Transverse colon (tissue), 4 donors: ENCODE measurements at regions not wholly inside any gene's neighbourhood (a gene's known extent, or its start where the extent isn't known, plus 50 kb on each side); places are given as distances from the start of the nearest gene placed in this dataset.

Experiments used
- DNase-seq: peaks from one replicate; pipeline ENCODE4 v3.0.0-alpha.2; 2019
- H3K27ac ChIP-seq, 4 donors: fragments of 200-600 bp; sonication (generic); 2 replicates each; pipeline ENCODE4 v1.5.1; 2016 to 2018; ENCODE audit warnings: inconsistent platforms in 4 of 4
- H3K27me3 ChIP-seq: fragments of 200-600 bp; sonication (generic); 2 replicates; pipeline ENCODE4 v1.5.1; 2017; ENCODE audit warnings: inconsistent platforms
- H3K36me3 ChIP-seq, 4 donors: fragments of 200-600 bp; sonication (generic); 2 replicates each; pipeline ENCODE4 v1.5.1; 2017 to 2019; ENCODE audit warnings: inconsistent platforms in 4 of 4
- H3K4me1 ChIP-seq, 4 donors: fragments of 200-600 bp; sonication (generic); 2 replicates each; pipeline ENCODE4 v1.5.1; 2017 to 2020; ENCODE audit warnings: inconsistent platforms in 4 of 4
- H3K4me3 ChIP-seq, 4 donors: fragments of 200-600 bp; sonication (generic); 1 replicate in 1 of 4; 2 replicates in 3 of 4; pipeline versions ENCODE4 v1.5.1 to v1.6.1; 2017 to 2019; ENCODE audit warnings: inconsistent platforms in 4 of 4
- H3K9me3 ChIP-seq, 2 donors: fragments of 200-600 bp; sonication (generic); 2 replicates each; pipeline ENCODE4 v1.5.1; 2017 to 2019; ENCODE audit warnings: inconsistent platforms in 2 of 2
- CTCF ChIP-seq, 5 experiments: fragments of 200-600 bp in 3 of 5; fragments of 450-650 bp in 2 of 5; sonication (generic) in 3 of 5; IDR thresholded peaks; 1 replicate in 2 of 5; 2 replicates in 3 of 5; pipeline ENCODE4 v1.5.1; 2016 to 2017; ENCODE audit warnings: antibody characterized with exemption in 5 of 5, inconsistent platforms in 3 of 5, mild to moderate bottlenecking in 2 of 5, moderate library complexity in 1 of 5
- EP300 ChIP-seq: sonication (generic); formaldehyde crosslinking; IDR thresholded peaks from one replicate; pipeline ENCODE4 v1.6.1; 2017; ENCODE audit warnings: antibody characterized with exemption, low read depth
- POLR2A ChIP-seq: fragments of 450-650 bp; IDR thresholded peaks from one replicate; pipeline ENCODE4 v1.6.1; 2016; ENCODE audit warnings: antibody characterized with exemption, mild to moderate bottlenecking, moderate library complexity
- POLR2AphosphoS5 ChIP-seq, 3 donors: sonication (generic); formaldehyde crosslinking; IDR thresholded peaks; one replicate each; pipeline ENCODE4 v1.6.1; 2016; ENCODE audit warnings: antibody characterized with exemption in 3 of 3
- WGBS, 2 donors: methylation state at CpG; one replicate each; pipeline ENCODE4 v1.1.5; 2018; ENCODE audit warnings: low coverage in 1 of 2; 5-methylcytosine and 5-hydroxymethylcytosine counted together
- in situ Hi-C, 4 donors: fragments of 200-750 bp; cut with MboI; loops; one replicate each; pipeline versions ENCODE4 v1.15.0 to v1.15.1; 2017; ENCODE audit warnings: low sequenced_read_pairs in 3 of 4, low pct_ligation_motif_present in 1 of 4, low pct_unique_long_range_greater_than_20kb in 1 of 4
- intact Hi-C: fragments of 100-400 bp; cut with DNase I; formaldehyde crosslinking; loops from one replicate; pipeline ENCODE4 v1.15.1; 2023; ENCODE audit warnings: low total_unique reads

GRCh38 chr4:60923075-60923474 lies 277.1 kb upstream of the ADGRL3 start:
- in situ Hi-C loops (no loop called here), intact Hi-C loops (no loop called here)
- no peak overlapping the region for H3K4me3 ChIP-seq
- no peaks in the 10 kb centered on the region for H3K36me3 ChIP-seq
- DNase-seq = no peak
- no peak overlapping the region for H3K27ac ChIP-seq
- H3K27me3 ChIP-seq = no peaks in the 10 kb centered on the region
- WGBS, 2 donors = 38 to 67% methylated on average over 1 of the region's 1 CpG
- H3K4me1 ChIP-seq = no peaks in the 10 kb centered on the region
- TF ChIP-seq EP300 = no peak
- TF ChIP-seq POLR2A = no peak
- no peak for TF ChIP-seq CTCF (IDR thresholded peaks at IDR 0.05)
- no peaks in the 10 kb centered on the region for H3K9me3 ChIP-seq

GRCh38 chr4:60926624-60927023 lies 273.5 kb upstream of the ADGRL3 start:
- in situ Hi-C loops = no loop called here
- no peak for DNase-seq
- intact Hi-C loops = no loop called here
- no peaks in the 10 kb centered on the region for H3K9me3 ChIP-seq
- H3K4me1 ChIP-seq = no peaks in the 10 kb centered on the region
- H3K4me3 ChIP-seq = no peak overlapping the region
- H3K27me3 ChIP-seq = no peaks in the 10 kb centered on the region
- TF ChIP-seq POLR2A = no peak
- no peak for TF ChIP-seq EP300
- no peak for TF ChIP-seq CTCF (IDR thresholded peaks at IDR 0.05)
- no peak for TF ChIP-seq POLR2AphosphoS5 (IDR thresholded peaks at IDR 0.05)
- 84 to 90% methylated on average over 2 of the region's 2 CpGs for WGBS, 2 donors
- no peaks in the 10 kb centered on the region for H3K36me3 ChIP-seq
- H3K27ac ChIP-seq = no peak overlapping the region

GRCh38 chr4:60930866-60931265 lies 269.3 kb upstream of the ADGRL3 start:
- in situ Hi-C loops = no loop called here
- Histone ChIP-seq H3K9me3 (no peaks in the 10 kb centered on the region), H3K4me3 (no peak overlapping the region), H3K27me3 (no peaks in the 10 kb centered on the region), H3K36me3 (no peaks in the 10 kb centered on the region), H3K27ac (no peak overlapping the region), H3K4me1 (no peaks in the 10 kb centered on the region)
- DNase-seq = no peak
- WGBS, 2 donors = 90 to 98% methylated on average over 3 of the region's 3 CpGs
- intact Hi-C loops = no loop called here
- TF ChIP-seq POLR2A = no peak
- no peak for TF ChIP-seq POLR2AphosphoS5 (IDR thresholded peaks at IDR 0.05)
- TF ChIP-seq EP300 = no peak
- TF ChIP-seq CTCF (IDR thresholded peaks at IDR 0.05) = no peak

GRCh38 chr4:60934566-60935295 lies 265.4 kb upstream of the ADGRL3 start:
- H3K36me3 ChIP-seq = no peaks in the 10 kb centered on the region
- no peaks in the 10 kb centered on the region for H3K9me3 ChIP-seq
- WGBS, 2 donors = 42 to 49% methylated on average over 4 of the region's 4 CpGs
- intact Hi-C loops = no loop called here
- H3K4me3 ChIP-seq = no peak overlapping the region
- TF ChIP-seq POLR2A (no peak), POLR2AphosphoS5 (IDR thresholded peaks at IDR 0.05) (no peak), CTCF (IDR thresholded peaks at IDR 0.05) (no peak), EP300 (no peak)
- H3K27ac ChIP-seq = no peak overlapping the region
- no peaks in the 10 kb centered on the region for H3K27me3 ChIP-seq
- no peak for DNase-seq
- H3K4me1 ChIP-seq = no peaks in the 10 kb centered on the region
- in situ Hi-C loops = no loop called here
